HepG2 (cell line): ENCODE measurements at regions not wholly inside any gene's neighbourhood (a gene's known extent, or its start where the extent isn't known, plus 50 kb on each side); places are given as distances from the start of the nearest gene placed in this dataset.
A peak's percentile ranks its signal among the peaks of the same experiment; 100 is the strongest.

Experiments
- ATAC-seq: fragments of 200-7000 bp; cut with Tn5 transposase; 3 replicates; pipeline ENCODE4 v1.9.1; 2020; ENCODE audit warnings: mild to moderate bottlenecking, moderate library complexity
- BruUV-seq: library from RNA; stranded (reverse); fragments of 400-500 nt; replicated peaks from 2 replicates; lab custom pipeline; 2021; lab: Mats Ljungman, UMichigan
- CTCF ChIA-PET: fragments of 300-600 bp; formaldehyde crosslinking; extraction: SDS; loops from one replicate; lab custom pipeline; 2021; ENCODE audit warnings: low total read pairs, inconsistent platforms, low intra/inter-chr PET ratio; lab: Yijun Ruan, JAX
- POLR2A ChIA-PET: fragments of 350-600 bp; sonication (Branson Sonifier 250); formaldehyde crosslinking; loops from one replicate; lab custom pipeline; 2020; ENCODE audit warnings: antibody characterized with exemption, inconsistent platforms; lab: Yijun Ruan, JAX
- DNase-seq: peaks from one replicate; pipeline ENCODE4 v3.0.0-alpha.2; 2015; ENCODE audit warnings: low spot score
- FAIRE-seq: peaks from 3 replicates; lab custom pipeline; 2011; peaks lifted over from hg19 to GRCh38; lab: Jason Lieb, UNC
- H2AFZ ChIP-seq: one replicate; pipeline ENCODE4 v1.6.1; 2011; ENCODE audit warnings: low read length, inconsistent platforms
- H3K27ac ChIP-seq: fragments of 300-600 bp; 3 replicates; pipeline ENCODE4 v1.8.0; 2011; ENCODE audit warnings: mixed run types, mild to moderate bottlenecking, mixed read lengths, low read length, inconsistent platforms; ENCODE audit not compliant: insufficient read depth; ENCODE audit errors: extremely low read length
- H3K27me3 ChIP-seq, 2 experiments: fragments of 200-600 bp in 1 of 2; 2 replicates in 1 of 2; 3 replicates in 1 of 2; pipeline versions ENCODE4 v1.6.0 to v1.8.0; 2011; ENCODE audit warnings: low read length in 2 of 2, mild to moderate bottlenecking in 2 of 2, moderate library complexity in 2 of 2, inconsistent platforms in 1 of 2; ENCODE audit not compliant: insufficient read depth in 2 of 2, control insufficient read depth in 1 of 2
- H3K36me3 ChIP-seq, 2 experiments: fragments of 200-600 bp in 1 of 2; replicated peaks in 1 of 2; 2 replicates in 1 of 2; 3 replicates in 1 of 2; pipeline versions ENCODE4 v1.5.1 to v1.8.0; 2011; ENCODE audit warnings: low read length in 2 of 2, inconsistent platforms in 1 of 2; ENCODE audit not compliant: insufficient read depth in 2 of 2, control insufficient read depth in 1 of 2
- H3K4me1 ChIP-seq: 2 replicates; pipeline ENCODE4 v1.5.1; 2012; ENCODE audit warnings: low read length, inconsistent platforms; ENCODE audit not compliant: insufficient read depth
- H3K4me2 ChIP-seq: 2 replicates; pipeline ENCODE4 v1.6.0; 2011; ENCODE audit warnings: low read depth, low read length, inconsistent platforms
- H3K4me3 ChIP-seq, 3 experiments: fragments of 200-600 bp in 1 of 3; sonication (generic), shearing (Covaris generic) in 1 of 3; replicated peaks in 1 of 3; 2 replicates each; pipeline ENCODE4 v1.5.1; 2011 to 2016; ENCODE audit warnings: low read length in 3 of 3, inconsistent platforms in 2 of 3, low read depth in 2 of 3, mild to moderate bottlenecking in 2 of 3, control low read depth in 1 of 3, mixed read lengths in 1 of 3; ENCODE audit not compliant: insufficient read depth in 1 of 3
- H3K79me2 ChIP-seq: one replicate; pipeline ENCODE4 v1.6.1; 2011; ENCODE audit warnings: low read length, inconsistent platforms; ENCODE audit not compliant: insufficient read depth
- H3K9ac ChIP-seq: 2 replicates; pipeline ENCODE4 v1.6.0; 2011; ENCODE audit warnings: mild to moderate bottlenecking, low read depth, low read length, inconsistent platforms; ENCODE audit not compliant: insufficient read depth
- H3K9me3 ChIP-seq: 2 replicates; pipeline ENCODE4 v1.5.1; 2012; ENCODE audit warnings: mild to moderate bottlenecking, low read length
- H4K20me1 ChIP-seq: 2 replicates; pipeline ENCODE4 v1.6.0; 2011; ENCODE audit warnings: inconsistent platforms, mild to moderate bottlenecking, low read length, moderate library complexity; ENCODE audit not compliant: insufficient read depth
- CBX2 ChIP-seq, 2 experiments: fragments of 200-600 bp in 1 of 2; sonication (generic); formaldehyde crosslinking in 1 of 2; IDR thresholded peaks; 2 replicates each; pipeline versions ENCODE4 v1.7.0 to v1.8.1; 2018 to 2022; ENCODE audit warnings: low read depth in 2 of 2, low read length in 1 of 2, mild to moderate bottlenecking in 1 of 2, missing genetic modification reagents in 1 of 2
- CEBPB ChIP-seq: IDR thresholded peaks from 2 replicates; pipeline ENCODE4 v1.6.1; 2011; ENCODE audit warnings: low read depth, low read length, improper control_type of control experiment, borderline replicate concordance
- EZH2 ChIP-seq: conservative IDR thresholded peaks from 2 replicates; pipeline ENCODE4 v1.6.1; 2012; ENCODE audit warnings: mild to moderate bottlenecking, low read depth, low read length, moderate library complexity
- RARA ChIP-seq: IDR thresholded peaks from 2 replicates; pipeline ENCODE4 v1.6.1; 2016; ENCODE audit warnings: missing genetic modification reagents, missing compliant biosample characterization
- SOX13 ChIP-seq, 3 experiments: fragments of 450-650 bp in 1 of 3; sonication (generic) in 1 of 3; formaldehyde crosslinking in 1 of 3; IDR thresholded peaks in 2 of 3; conservative IDR thresholded peaks in 1 of 3; 2 replicates each; pipeline versions ENCODE4 v1.5.0 to v1.6.1; 2016 to 2020; ENCODE audit warnings: antibody characterized with exemption in 1 of 3, mild to moderate bottlenecking in 1 of 3, missing compliant biosample characterization in 1 of 3, missing genetic modification reagents in 1 of 3, moderate library complexity in 1 of 3
- ZNF335 ChIP-seq: sonication (generic); formaldehyde crosslinking; IDR thresholded peaks from 2 replicates; pipeline ENCODE4 v1.4.0; 2020; ENCODE audit warnings: missing genetic modification reagents
- ZNF432 ChIP-seq: sonication (generic); formaldehyde crosslinking; IDR thresholded peaks from 2 replicates; pipeline ENCODE4 v1.5.0; 2020; ENCODE audit warnings: missing genetic modification reagents, mild to moderate bottlenecking, borderline replicate concordance
- ZNF891 ChIP-seq: sonication (generic); formaldehyde crosslinking; IDR thresholded peaks from 2 replicates; pipeline ENCODE4 v1.5.0; 2020; ENCODE audit warnings: mild to moderate bottlenecking, missing genetic modification reagents
- WGBS: methylation state at CpG from one replicate; pipeline ENCODE4 v1.1.6; 2017; ENCODE audit warnings: low lambda C conversion rate; 5-methylcytosine and 5-hydroxymethylcytosine counted together
- in situ Hi-C: cut with HindIII; loops from 2 replicates; pipeline ENCODE4 v1.10.0; 2017; ENCODE audit warnings: low pct_unique_long_range_greater_than_20kb; ENCODE audit not compliant: extremely low pct_ligation_motif_present
- intact Hi-C: fragments of 100-400 bp; cut with micrococcal nuclease; formaldehyde crosslinking; loops from one replicate; pipeline ENCODE4 v1.10.0; 2022; ENCODE audit not compliant: unreplicated experiment

- no peak for TF ChIP-seq ZNF335
- TF ChIP-seq, all 625 proteins: peak for 0
Observed at GRCh38 chr13:95368998-95369397, 67.7 kb upstream of the ABCC4 start (continued).

GRCh38 chr13:95375706-95376105 lies 74.5 kb upstream of the ABCC4 start:
- no peak for DNase-seq
- Histone ChIP-seq H3K4me3 (no peak overlapping the region), H3K27me3 (no peaks in the 10 kb centered on the region), H3K4me2 (no peak overlapping the region), H3K9me3 (no peaks in the 10 kb centered on the region), H2AFZ (no peak overlapping the region)
- CTCF ChIA-PET, result no interaction called here
- POLR2A ChIA-PET, result no interaction called here
- no TSS peak for BruUV-seq
- no peak for TF ChIP-seq ZNF891 (CRISPR knock-in tag)
- TF ChIP-seq SOX13 (IDR thresholded peaks at IDR 0.05), result no peak
- TF ChIP-seq SOX13 (CRISPR knock-in tag; conservative IDR thresholded peaks at IDR 0.05 in 1 of 2, IDR thresholded peaks at IDR 0.05 in 1 of 2), result no peak
- TF ChIP-seq, all 625 proteins: peak for 0
- Histone ChIP-seq H4K20me1 (no peaks in the 10 kb centered on the region), H3K36me3 (no peaks in the 10 kb centered on the region), H3K4me1 (peaks cover 4% of the 10 kb centered on the region; the same call in 1 of the 2 replicates), H3K9ac (no peak overlapping the region), H3K27ac (no peak overlapping the region), H3K79me2 (no peaks in the 10 kb centered on the region)
- no peak for FAIRE-seq
- in situ Hi-C loops (loop anchor here (10.0 kb wide), 1 partner anchor 81 kb away; no protein-coding TSS in a partner anchor), intact Hi-C loops (no loop called here)
- no peak for ATAC-seq
- WGBS, result 0% methylated on average over 1 of the region's 1 CpG

- in situ Hi-C loops (loop anchor here (10.0 kb wide), 1 partner anchor 84 kb away; no protein-coding TSS in a partner anchor), intact Hi-C loops (no loop called here)
- DNase-seq (no peak), ATAC-seq (no peak), FAIRE-seq (no peak)
- Histone ChIP-seq H4K20me1 (no peaks in the 10 kb centered on the region), H2AFZ (no peak overlapping the region), H3K79me2 (no peaks in the 10 kb centered on the region), H3K9me3 (no peaks in the 10 kb centered on the region), H3K27me3 (no peaks in the 10 kb centered on the region), H3K4me1 (peaks cover 10% of the 10 kb centered on the region; the same call in 1 of the 2 replicates), H3K4me3 (no peak overlapping the region), H3K27ac (no peak overlapping the region), H3K36me3 (no peaks in the 10 kb centered on the region), H3K4me2 (no peak overlapping the region), H3K9ac (no peak overlapping the region)
- no peak for TF ChIP-seq RARA (CRISPR knock-in tag)
- TF ChIP-seq CEBPB, result 0 out of 2 replicates have a peak, but pooled peaks have one; percentile 15
- TF ChIP-seq EZH2, result no peak
- no peak for TF ChIP-seq CBX2 (IDR thresholded peaks at IDR 0.05; ENCODE audit: low read depth, low read length)
- TF ChIP-seq CBX2 (CRISPR knock-in tag; IDR thresholded peaks at IDR 0.05; ENCODE audit: low read depth), result no peak
- TF ChIP-seq ZNF432 (CRISPR knock-in tag), result no peak
- WGBS, result 50% methylated on average over 1 of the region's 1 CpG
- no TSS peak for BruUV-seq
- POLR2A ChIA-PET, result no interaction called here
- CTCF ChIA-PET, result interaction anchor here (3.9 kb wide), 1 partner anchor 82 kb away, joined by 26 read pairs; no protein-coding TSS in a partner anchor
Observed at GRCh38 chr13:95378603-95379002, 77.4 kb upstream of the ABCC4 start.
